ENCODE measurements at regions not wholly inside any gene's neighbourhood (a gene's known extent, or its start where the extent isn't known, plus 50 kb on each side); places are given as distances from the start of the nearest gene placed in this dataset.

DNA sequence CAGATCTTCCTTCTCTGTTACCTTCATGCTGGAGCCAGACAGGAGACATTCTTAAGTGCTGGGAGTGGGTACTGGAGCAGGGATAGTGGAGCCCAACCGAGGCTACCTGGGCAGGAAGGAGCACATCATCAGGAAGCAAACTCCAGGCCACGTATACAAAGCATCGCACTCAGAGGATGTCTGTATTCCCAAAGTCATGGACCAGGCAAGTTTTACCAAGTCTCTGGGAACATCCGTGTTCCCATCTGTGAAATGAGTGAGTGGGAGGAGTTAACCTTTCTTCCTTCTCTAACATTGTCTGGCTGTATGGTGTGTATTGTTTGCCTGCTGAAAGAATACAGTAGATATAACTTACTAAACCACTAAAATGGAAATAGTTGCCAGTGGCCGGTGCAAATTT, 175.0 kb upstream of the TMEM45B start:
- TF ChIP-seq, protein P1, sequence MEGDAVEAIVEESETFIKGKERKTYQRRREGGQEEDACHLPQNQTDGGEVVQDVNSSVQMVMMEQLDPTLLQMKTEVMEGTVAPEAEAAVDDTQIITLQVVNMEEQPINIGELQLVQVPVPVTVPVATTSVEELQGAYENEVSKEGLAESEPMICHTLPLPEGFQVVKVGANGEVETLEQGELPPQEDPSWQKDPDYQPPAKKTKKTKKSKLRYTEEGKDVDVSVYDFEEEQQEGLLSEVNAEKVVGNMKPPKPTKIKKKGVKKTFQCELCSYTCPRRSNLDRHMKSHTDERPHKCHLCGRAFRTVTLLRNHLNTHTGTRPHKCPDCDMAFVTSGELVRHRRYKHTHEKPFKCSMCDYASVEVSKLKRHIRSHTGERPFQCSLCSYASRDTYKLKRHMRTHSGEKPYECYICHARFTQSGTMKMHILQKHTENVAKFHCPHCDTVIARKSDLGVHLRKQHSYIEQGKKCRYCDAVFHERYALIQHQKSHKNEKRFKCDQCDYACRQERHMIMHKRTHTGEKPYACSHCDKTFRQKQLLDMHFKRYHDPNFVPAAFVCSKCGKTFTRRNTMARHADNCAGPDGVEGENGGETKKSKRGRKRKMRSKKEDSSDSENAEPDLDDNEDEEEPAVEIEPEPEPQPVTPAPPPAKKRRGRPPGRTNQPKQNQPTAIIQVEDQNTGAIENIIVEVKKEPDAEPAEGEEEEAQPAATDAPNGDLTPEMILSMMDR (IDR thresholded peaks at IDR 0.05; ENCODE audit: poor library complexity): no peak
- TF ChIP-seq EZH2 (IDR thresholded peaks at IDR 0.05; ENCODE audit: borderline replicate concordance) (no peak), EZH2phosphoT487 (IDR thresholded peaks at IDR 0.05; ENCODE audit: low read depth, severe bottlenecking, unreplicated experiment) (no peak)

Measured in hepatocyte (in vitro differentiated cells).